H1 (cell line): ENCODE measurements at regions not wholly inside any gene's neighbourhood (a gene's known extent, or its start where the extent isn't known, plus 50 kb on each side); places are given as distances from the start of the nearest gene placed in this dataset.

Experiments used
- CBX8 ChIP-seq: fragments of 300-800, 300-1000 bp; sonication (generic); IDR thresholded peaks from 2 replicates; pipeline ENCODE4 v1.7.1; 2016; ENCODE audit warnings: low read depth, low read length, borderline replicate concordance
- CREB1 ChIP-seq: IDR thresholded peaks from 2 replicates; pipeline ENCODE4 v1.6.1; 2012; ENCODE audit warnings: inconsistent platforms
- HDAC6 ChIP-seq: IDR thresholded peaks from one replicate; pipeline ENCODE4 v1.7.1; 2012; ENCODE audit warnings: low read depth, mild to moderate bottlenecking, inconsistent platforms, low read length, moderate library complexity
- MAFK ChIP-seq: IDR thresholded peaks from 2 replicates; pipeline ENCODE4 v1.6.1; 2012; ENCODE audit warnings: low read depth, mild to moderate bottlenecking, improper control_type of control experiment, low read length
- RFX5 ChIP-seq: IDR thresholded peaks from 2 replicates; pipeline ENCODE4 v1.6.1; 2011; ENCODE audit warnings: low read depth, low read length, improper control_type of control experiment, borderline replicate concordance

GRCh38 chr9:3696368-3696767, 170.6 kb upstream of the RFX3 start (continued):
- TF ChIP-seq HDAC6 (no peak), MAFK (no peak), CBX8 (no peak), RFX5 (no peak), CREB1 (no peak)
